ENCODE measurements at regions not wholly inside any gene's neighbourhood (a gene's known extent, or its start where the extent isn't known, plus 50 kb on each side); places are given as distances from the start of the nearest gene placed in this dataset.

- TF ChIP-seq CTCF (IDR thresholded peaks at IDR 0.05) (no peak), POLR2A (IDR thresholded peaks at IDR 0.05) (no peak), POLR2AphosphoS5 (IDR thresholded peaks at IDR 0.05) (no peak)
These were observed 93.6 kb upstream of the COL8A1 start for GRCh38 chr3:99544786-99545281.
